C4-2B (cell line): ENCODE measurements at regions not wholly inside any gene's neighbourhood (a gene's known extent, or its start where the extent isn't known, plus 50 kb on each side); places are given as distances from the start of the nearest gene placed in this dataset.
"Not testable (repeated sequence)": the region's sequence is repeated elsewhere in the genome, so short reads cannot be mapped to it uniquely, and the experiment has no call there.

Experiments
- H3K27ac ChIP-seq: fragments of 450-650 bp; 2 replicates; pipeline ENCODE4 v1.5.1; 2017
- CTCF ChIP-seq: fragments of 450-650 bp; conservative IDR thresholded peaks from 2 replicates; pipeline ENCODE4 v1.5.1; 2017; ENCODE audit warnings: mild to moderate bottlenecking
- ZFX ChIP-seq: fragments of 450-650 bp; IDR thresholded peaks from 2 replicates; pipeline ENCODE4 v1.6.1; 2017

GRCh38 chr1:177701654-177702353, 268.1 kb downstream of the SEC16B start:
- TF ChIP-seq CTCF (no peak), ZFX (no peak)
- no peak overlapping the region for H3K27ac ChIP-seq

- TF ChIP-seq CTCF (no peak), ZFX (no peak)
- H3K27ac ChIP-seq, result no peak overlapping the region
These were observed 269.0 kb downstream of the SEC16B start for GRCh38 chr1:177700856-177701255.

- no peak for TF ChIP-seq ZFX
- H3K27ac ChIP-seq, result no peak overlapping the region
These were observed 278.9 kb downstream of the SEC16B start for GRCh38 chr1:177690996-177691395.

- H3K27ac ChIP-seq, result no peak overlapping the region
- TF ChIP-seq CTCF (no peak), ZFX (no peak)
These were observed 282.3 kb downstream of the SEC16B start for GRCh38 chr1:177687544-177687943.

- TF ChIP-seq ZFX, result no peak
- no peak for TF ChIP-seq CTCF
- no peak overlapping the region for H3K27ac ChIP-seq
These were observed 282.9 kb downstream of the SEC16B start for GRCh38 chr1:177686933-177687332.

GRCh38 chr1:177669161-177669560, 300.7 kb downstream of the SEC16B start:
- no peak overlapping the region for H3K27ac ChIP-seq
- TF ChIP-seq CTCF (no peak), ZFX (no peak)

GRCh38 chr1:177665935-177666334, 303.9 kb downstream of the SEC16B start:
- TF ChIP-seq ZFX (no peak), CTCF (no peak)
- H3K27ac ChIP-seq, result no peak overlapping the region

GRCh38 chr1:177664742-177665141, 305.1 kb downstream of the SEC16B start:
- H3K27ac ChIP-seq, result not testable (repeated sequence)
